Trophoblast cell (in vitro differentiated cells and primary cell): ENCODE measurements at regions not wholly inside any gene's neighbourhood (a gene's known extent, or its start where the extent isn't known, plus 50 kb on each side); places are given as distances from the start of the nearest gene placed in this dataset.

Experiments
- DNase-seq, 2 donors: peaks; one replicate each; pipeline ENCODE4 v3.0.0-alpha.2; 2016
- H2AFZ ChIP-seq: 2 replicates; pipeline ENCODE4 v1.6.1; 2013; ENCODE audit warnings: low read length, moderate library complexity, mild to moderate bottlenecking; ENCODE audit not compliant: insufficient read depth, poor library complexity
- H2AK5ac ChIP-seq: 2 replicates; pipeline ENCODE4 v1.6.1; 2013; ENCODE audit warnings: mild to moderate bottlenecking, low read length
- H2BK120ac ChIP-seq: 2 replicates; pipeline ENCODE4 v1.6.1; 2013; ENCODE audit warnings: low read length, mild to moderate bottlenecking, moderate library complexity; ENCODE audit not compliant: insufficient read depth, poor library complexity
- H2BK12ac ChIP-seq: 2 replicates; pipeline ENCODE4 v1.6.1; 2013; ENCODE audit warnings: mild to moderate bottlenecking, low read length, moderate library complexity
- H2BK5ac ChIP-seq: 2 replicates; pipeline ENCODE4 v1.6.1; 2013; ENCODE audit warnings: low read length, low read depth, moderate library complexity, mild to moderate bottlenecking; ENCODE audit not compliant: poor library complexity
- H3K14ac ChIP-seq: 2 replicates; pipeline ENCODE4 v1.6.1; 2013; ENCODE audit warnings: mild to moderate bottlenecking, low read length
- H3K18ac ChIP-seq: 2 replicates; pipeline ENCODE4 v1.6.1; 2013; ENCODE audit warnings: mild to moderate bottlenecking, low read length
- H3K23ac ChIP-seq: 2 replicates; pipeline ENCODE4 v1.6.1; 2013; ENCODE audit warnings: low read length
- H3K27ac ChIP-seq: 2 replicates; pipeline ENCODE4 v1.5.1; 2013; ENCODE audit warnings: low read depth, mild to moderate bottlenecking, inconsistent platforms, low read length, moderate library complexity
- H3K27me3 ChIP-seq: 2 replicates; pipeline ENCODE4 v1.6.1; 2013; ENCODE audit warnings: inconsistent platforms, mild to moderate bottlenecking, low read length, moderate library complexity; ENCODE audit not compliant: insufficient read depth
- H3K36me3 ChIP-seq, 2 experiments: 1 replicate in 1 of 2; 2 replicates in 1 of 2; pipeline ENCODE4 v1.6.1; 2013; ENCODE audit warnings: low read length in 2 of 2, mild to moderate bottlenecking in 2 of 2, moderate library complexity in 1 of 2; ENCODE audit not compliant: insufficient read depth in 2 of 2, control insufficient read depth in 1 of 2
- H3K4ac ChIP-seq: 2 replicates; pipeline ENCODE4 v1.6.1; 2013; ENCODE audit warnings: low read depth, mild to moderate bottlenecking, low read length, moderate library complexity
- H3K4me1 ChIP-seq, 2 experiments: 1 replicate in 1 of 2; 2 replicates in 1 of 2; pipeline ENCODE4 v1.6.1; 2013; ENCODE audit warnings: low read length in 2 of 2, mild to moderate bottlenecking in 2 of 2, moderate library complexity in 1 of 2; ENCODE audit not compliant: insufficient read depth in 2 of 2, control insufficient read depth in 1 of 2
- H3K4me2 ChIP-seq: 2 replicates; pipeline ENCODE4 v1.6.1; 2013; ENCODE audit warnings: inconsistent platforms, mild to moderate bottlenecking, low read length, moderate library complexity
- H3K4me3 ChIP-seq: 2 replicates; pipeline ENCODE4 v1.5.1; 2013; ENCODE audit warnings: mild to moderate bottlenecking, low read depth, low read length, inconsistent platforms
- H3K79me1 ChIP-seq: one replicate; pipeline ENCODE4 v1.6.1; 2013; ENCODE audit warnings: low read length
- H3K79me2 ChIP-seq: 2 replicates; pipeline ENCODE4 v1.6.1; 2013; ENCODE audit warnings: low read length, mild to moderate bottlenecking; ENCODE audit not compliant: control insufficient read depth, insufficient read depth, poor library complexity
- H3K9ac ChIP-seq: 2 replicates; pipeline ENCODE4 v1.6.1; 2013; ENCODE audit warnings: mild to moderate bottlenecking, low read length
- H3K9me3 ChIP-seq: 2 replicates; pipeline ENCODE4 v1.6.1; 2013; ENCODE audit warnings: low read depth, mild to moderate bottlenecking, control low read depth, inconsistent platforms, low read length; ENCODE audit not compliant: insufficient read depth
- H4K12ac ChIP-seq: 2 replicates; pipeline ENCODE4 v1.6.1; 2013; ENCODE audit warnings: low read depth, mild to moderate bottlenecking, low read length, moderate library complexity
- H4K8ac ChIP-seq: 2 replicates; pipeline ENCODE4 v1.6.1; 2013; ENCODE audit warnings: low read depth, mild to moderate bottlenecking, low read length, moderate library complexity
- H4K91ac ChIP-seq: one replicate; pipeline ENCODE4 v1.6.1; 2013; ENCODE audit warnings: low read depth, mild to moderate bottlenecking, low read length, moderate library complexity
- WGBS: extraction: QIAGEN DNeasy Blood & Tissue Kit; methylation state at CpG from one replicate; pipeline ENCODE4 v1.1.7; 2013; ENCODE audit warnings: missing lambda C conversion rate; ENCODE audit not compliant: insufficient read length, insufficient coverage; ENCODE audit errors: extremely low coverage; 5-methylcytosine and 5-hydroxymethylcytosine counted together

DNA sequence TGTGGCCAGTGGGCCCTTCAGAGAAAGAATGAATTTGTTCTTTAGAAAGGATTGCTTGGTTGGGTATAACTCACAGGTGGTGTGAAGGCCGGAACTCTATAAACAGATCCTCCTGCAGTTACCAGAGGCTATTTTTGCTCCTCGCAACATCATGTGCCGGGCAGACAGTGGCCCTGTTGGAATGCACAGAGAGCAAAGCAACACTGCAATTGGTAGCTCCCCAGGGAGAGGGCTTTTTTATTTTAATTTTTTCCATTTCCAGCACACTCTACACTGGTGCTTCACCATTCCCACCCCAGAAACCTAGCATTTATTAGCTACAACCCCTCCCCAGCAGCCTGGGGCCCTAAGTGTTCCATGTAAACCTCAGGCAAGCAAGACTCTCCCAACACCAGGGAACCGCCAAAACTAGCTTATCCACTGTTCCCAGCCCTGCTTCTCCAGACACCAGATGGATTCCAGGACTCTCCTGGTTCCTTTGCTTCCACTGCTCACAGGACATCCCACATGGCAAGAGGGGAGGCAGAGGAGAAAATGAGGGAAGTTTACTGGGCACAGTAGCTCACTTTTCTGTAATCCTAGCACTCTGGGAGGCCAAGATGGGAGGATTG, 75.1 kb upstream of the TMEM164 start:
- no peaks in the 10 kb centered on the region for H3K79me2 ChIP-seq
- H4K8ac ChIP-seq: no peak overlapping the region
- H3K27me3 ChIP-seq: no peaks in the 10 kb centered on the region
- no peak overlapping the region for H3K27ac ChIP-seq
- H2BK5ac ChIP-seq: no peak overlapping the region
- H3K18ac ChIP-seq: no peak overlapping the region
- peak overlapping the region; percentile 9 for H2BK12ac ChIP-seq
- no peak overlapping the region for H2BK120ac ChIP-seq
- no peaks in the 10 kb centered on the region for H3K9me3 ChIP-seq
- H2AK5ac ChIP-seq: no peak overlapping the region
- H3K4me2 ChIP-seq: no peak overlapping the region
- H3K4me1 ChIP-seq: peaks cover 0 to 6% of the 10 kb centered on the region in 2 experiments
- H3K36me3 ChIP-seq: no peaks in the 10 kb centered on the region
- H3K14ac ChIP-seq: no peak overlapping the region
- no peaks in the 10 kb centered on the region for H3K79me1 ChIP-seq
- no peak overlapping the region for H2AFZ ChIP-seq
- no peak for DNase-seq
- H3K9ac ChIP-seq: no peak overlapping the region
- H3K4me3 ChIP-seq: no peak overlapping the region
- no peak overlapping the region for H4K12ac ChIP-seq
- no peak overlapping the region for H4K91ac ChIP-seq
- H3K23ac ChIP-seq: no peak overlapping the region
- H3K4ac ChIP-seq: no peak overlapping the region
- WGBS: no CpG with 5 or more reads among the region's 4 CpGs

GRCh38 chrX:109928596-109929335, 74.1 kb upstream of the TMEM164 start:
- Histone ChIP-seq H3K9me3 (no peaks in the 10 kb centered on the region), H4K91ac (peak overlapping the region; percentile 55), H2BK120ac (peak overlapping the region; percentile 22), H3K27ac (no peak overlapping the region), H3K79me2 (no peaks in the 10 kb centered on the region), H2BK5ac (no peak overlapping the region), H2AFZ (no peak overlapping the region), H3K14ac (no peak overlapping the region), H3K9ac (no peak overlapping the region), H3K36me3 (no peaks in the 10 kb centered on the region), H3K4me1 (peaks cover 0 to 6% of the 10 kb centered on the region in 2 experiments), H3K4ac (no peak overlapping the region), H4K8ac (peak overlapping the region; percentile 10), H3K23ac (no peak overlapping the region), H2BK12ac (peak overlapping the region; percentile 31), H3K18ac (no peak overlapping the region), H3K4me2 (no peak overlapping the region), H3K27me3 (no peaks in the 10 kb centered on the region), H3K79me1 (no peaks in the 10 kb centered on the region), H4K12ac (no peak overlapping the region), H3K4me3 (no peak overlapping the region), H2AK5ac (no peak overlapping the region)
- no peak for DNase-seq
- WGBS: no CpG with 5 or more reads among the region's 6 CpGs

DNA sequence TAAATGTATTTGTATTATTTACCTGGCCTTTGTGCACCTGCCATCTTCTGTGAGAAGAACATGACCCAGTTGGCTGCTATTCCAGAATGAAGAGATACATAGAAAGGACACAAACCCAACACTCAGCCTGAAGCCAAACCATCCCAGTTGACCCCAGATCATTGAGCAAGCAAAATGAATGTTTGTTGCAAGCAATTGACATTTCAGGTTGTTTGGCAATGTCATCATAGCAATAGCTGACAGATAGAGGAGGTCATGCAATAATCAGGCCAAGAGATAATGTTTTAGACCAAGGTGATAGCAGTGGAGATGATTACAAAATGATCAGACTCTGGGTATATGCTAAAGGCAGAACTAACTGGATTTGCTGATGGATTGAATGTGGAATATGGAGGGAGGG, 71.2 kb upstream of the TMEM164 start:
- no peak overlapping the region for H3K23ac ChIP-seq
- H3K4me2 ChIP-seq: no peak overlapping the region
- no peak overlapping the region for H2AFZ ChIP-seq
- no peaks in the 10 kb centered on the region for H3K9me3 ChIP-seq
- peaks cover 6% of the 10 kb centered on the region for H3K79me1 ChIP-seq
- H2BK5ac ChIP-seq: no peak overlapping the region
- H4K91ac ChIP-seq: no peak overlapping the region
- H3K27me3 ChIP-seq: no peaks in the 10 kb centered on the region
- H2AK5ac ChIP-seq: no peak overlapping the region
- no peak overlapping the region for H3K27ac ChIP-seq
- H3K36me3 ChIP-seq: no peaks in the 10 kb centered on the region
- no peaks in the 10 kb centered on the region for H3K79me2 ChIP-seq
- peaks cover 3 to 7% of the 10 kb centered on the region in 2 experiments for H3K4me1 ChIP-seq
- H2BK120ac ChIP-seq: no peak overlapping the region
- no peak overlapping the region for H3K9ac ChIP-seq
- no peak overlapping the region for H3K14ac ChIP-seq
- no peak overlapping the region for H3K18ac ChIP-seq
- no peak overlapping the region for H2BK12ac ChIP-seq
- peak in 1 of 2 donors; percentile 22 for DNase-seq
- H3K4me3 ChIP-seq: no peak overlapping the region
- no peak overlapping the region for H3K4ac ChIP-seq
- no peak overlapping the region for H4K12ac ChIP-seq
- H4K8ac ChIP-seq: no peak overlapping the region

- Histone ChIP-seq H3K79me2 (no peaks in the 10 kb centered on the region), H3K4me2 (no peak overlapping the region), H2AK5ac (no peak overlapping the region), H3K18ac (no peak overlapping the region), H3K4me1 (peaks cover 0 to 7% of the 10 kb centered on the region in 2 experiments), H3K27ac (peak overlapping the region; percentile 53), H3K9me3 (no peaks in the 10 kb centered on the region), H3K27me3 (no peaks in the 10 kb centered on the region), H3K79me1 (peaks cover 6% of the 10 kb centered on the region), H4K91ac (no peak overlapping the region), H2BK120ac (no peak overlapping the region), H2BK5ac (no peak overlapping the region), H4K12ac (no peak overlapping the region), H2BK12ac (no peak overlapping the region), H3K4ac (no peak overlapping the region), H3K4me3 (no peak overlapping the region), H3K36me3 (no peaks in the 10 kb centered on the region), H3K14ac (no peak overlapping the region), H3K23ac (no peak overlapping the region), H2AFZ (no peak overlapping the region), H4K8ac (no peak overlapping the region), H3K9ac (no peak overlapping the region)
- no peak for DNase-seq
- WGBS: no CpG with 5 or more reads among the region's 1 CpG
Observed at GRCh38 chrX:109934434-109934833, 68.5 kb upstream of the TMEM164 start.
